Gastroesophageal sphincter (tissue), 4 donors: ENCODE measurements at regions not wholly inside any gene's neighbourhood (a gene's known extent, or its start where the extent isn't known, plus 50 kb on each side); places are given as distances from the start of the nearest gene placed in this dataset.

ENCODE experiments used
- ATAC-seq: fragments of 150-250 bp; one replicate; pipeline ENCODE4 v1.9.1; 2016; ENCODE audit warnings: mild to moderate bottlenecking, moderate library complexity
- H3K27ac ChIP-seq, 4 donors: fragments of 200-600 bp; sonication (generic) in 3 of 4; 1 replicate in 3 of 4; 2 replicates in 1 of 4; pipeline ENCODE4 v1.5.1; 2016 to 2019
- H3K27me3 ChIP-seq: fragments of 200-600 bp; sonication (generic); one replicate; pipeline ENCODE4 v1.5.1; 2019
- H3K36me3 ChIP-seq, 2 donors: fragments of 200-600 bp; sonication (generic); one replicate each; pipeline ENCODE4 v1.5.1; 2019; ENCODE audit warnings: control low read depth in 1 of 2
- H3K4me1 ChIP-seq, 3 donors: fragments of 200-600 bp; sonication (generic); 1 replicate in 2 of 3; 2 replicates in 1 of 3; pipeline ENCODE4 v1.5.1; 2016 to 2019; ENCODE audit warnings: control low read depth in 2 of 3
- H3K4me3 ChIP-seq, 2 donors: fragments of 200-600 bp; sonication (generic); one replicate each; pipeline ENCODE4 v1.5.1; 2019; ENCODE audit warnings: mild to moderate bottlenecking in 1 of 2, moderate library complexity in 1 of 2
- H3K9me3 ChIP-seq, 3 donors: fragments of 200-600 bp; sonication (generic); one replicate each; pipeline ENCODE4 v1.5.1; 2017 to 2019; ENCODE audit warnings: control low read depth in 2 of 3
- CTCF ChIP-seq, 4 experiments: fragments of 200-600 bp in 2 of 4; fragments of 450-650 bp in 2 of 4; sonication (generic) in 1 of 4; IDR thresholded peaks; one replicate each; pipeline ENCODE4 v1.5.1; 2017 to 2019; ENCODE audit warnings: antibody characterized with exemption in 4 of 4, mild to moderate bottlenecking in 2 of 4, moderate library complexity in 2 of 4
- EP300 ChIP-seq: sonication (generic); formaldehyde crosslinking; IDR thresholded peaks from one replicate; pipeline ENCODE4 v1.6.1; 2017; ENCODE audit warnings: antibody characterized with exemption, mild to moderate bottlenecking
- POLR2A ChIP-seq, 2 donors: fragments of 450-650 bp; IDR thresholded peaks; one replicate each; pipeline ENCODE4 v1.6.1; 2017; ENCODE audit warnings: antibody characterized with exemption in 2 of 2, mild to moderate bottlenecking in 2 of 2, moderate library complexity in 1 of 2
- POLR2AphosphoS5 ChIP-seq: sonication (generic); formaldehyde crosslinking; IDR thresholded peaks from one replicate; pipeline ENCODE4 v1.6.1; 2017; ENCODE audit warnings: antibody characterized with exemption
- WGBS, 2 donors: methylation state at CpG; one replicate each; pipeline ENCODE4 v1.1.5; 2018; ENCODE audit warnings: low coverage in 1 of 2; 5-methylcytosine and 5-hydroxymethylcytosine counted together

- ATAC-seq, result no peak
- Histone ChIP-seq H3K27me3 (no peaks in the 10 kb centered on the region), H3K4me1 (no peaks in the 10 kb centered on the region), H3K27ac (no peak overlapping the region), H3K4me3 (no peak overlapping the region), H3K9me3 (no peaks in the 10 kb centered on the region), H3K36me3 (no peaks in the 10 kb centered on the region)
- 75 to 78% methylated on average over 2 of the region's 2 CpGs for WGBS, 2 donors
- TF ChIP-seq POLR2A (IDR thresholded peaks at IDR 0.05) (no peak), CTCF (IDR thresholded peaks at IDR 0.05) (no peak), EP300 (no peak), POLR2AphosphoS5 (no peak)
Measured at GRCh38 chr1:199742547-199742946, 285.0 kb upstream of the NR5A2 start.

GRCh38 chr1:199743227-199743626 is 284.3 kb upstream of the NR5A2 start:
- no peaks in the 10 kb centered on the region for H3K4me1 ChIP-seq
- H3K9me3 ChIP-seq, result no peaks in the 10 kb centered on the region
- H3K36me3 ChIP-seq, result no peaks in the 10 kb centered on the region
- H3K27ac ChIP-seq, result no peak overlapping the region
- no peak for TF ChIP-seq POLR2A (IDR thresholded peaks at IDR 0.05)
- no peak for TF ChIP-seq EP300
- TF ChIP-seq CTCF (IDR thresholded peaks at IDR 0.05), result no peak
- no peak for TF ChIP-seq POLR2AphosphoS5
- no peak for ATAC-seq
- no peak overlapping the region for H3K4me3 ChIP-seq
- 8 to 33% methylated on average over 4 to 5 of the region's 5 CpGs for WGBS, 2 donors
- peaks cover 4% of the 10 kb centered on the region for H3K27me3 ChIP-seq

GRCh38 chr1:199746666-199747384 is 280.7 kb upstream of the NR5A2 start:
- no peak for ATAC-seq

GRCh38 chr1:199747984-199748383 is 279.5 kb upstream of the NR5A2 start:
- Histone ChIP-seq H3K36me3 (no peaks in the 10 kb centered on the region), H3K27me3 (peaks cover 6% of the 10 kb centered on the region), H3K4me3 (no peak overlapping the region), H3K4me1 (no peaks in the 10 kb centered on the region), H3K9me3 (no peaks in the 10 kb centered on the region), H3K27ac (no peak overlapping the region)
- TF ChIP-seq CTCF (IDR thresholded peaks at IDR 0.05), result no peak
- TF ChIP-seq POLR2AphosphoS5, result no peak
- no peak for TF ChIP-seq EP300
- WGBS, 2 donors, result 37 to 39% methylated on average over 12 to 17 of the region's 17 CpGs
- no peak for ATAC-seq

More at GRCh38 chr1:199746666-199747384, 280.7 kb upstream of the NR5A2 start:
- Histone ChIP-seq H3K27me3 (peaks cover 6% of the 10 kb centered on the region), H3K9me3 (no peaks in the 10 kb centered on the region), H3K4me1 (no peaks in the 10 kb centered on the region), H3K36me3 (no peaks in the 10 kb centered on the region), H3K27ac (no peak overlapping the region), H3K4me3 (no peak overlapping the region)
- TF ChIP-seq POLR2AphosphoS5 (no peak), CTCF (IDR thresholded peaks at IDR 0.05) (no peak), POLR2A (IDR thresholded peaks at IDR 0.05) (no peak), EP300 (no peak)
- 64 to 67% methylated on average over 2 of the region's 2 CpGs for WGBS, 2 donors

- Histone ChIP-seq H3K4me1 (no peaks in the 10 kb centered on the region), H3K27ac (no peak overlapping the region), H3K36me3 (no peaks in the 10 kb centered on the region), H3K4me3 (no peak overlapping the region), H3K9me3 (peaks cover 0 to 4% (median 0%) of the 10 kb centered on the region in 3 donors), H3K27me3 (peaks cover 6% of the 10 kb centered on the region)
- no peak for ATAC-seq
- TF ChIP-seq EP300 (no peak), POLR2AphosphoS5 (no peak), POLR2A (IDR thresholded peaks at IDR 0.05) (no peak), CTCF (IDR thresholded peaks at IDR 0.05) (no peak)
- 68 to 85% methylated on average over 3 of the region's 5 CpGs for WGBS, 2 donors
Measured at GRCh38 chr1:199751506-199751905, 276.0 kb upstream of the NR5A2 start.
